Stimulated activated CD8-positive, alpha-beta memory T cell treated with anti-CD3 and anti-CD28 coated beads, Interleukin-2, amount 100 ng/mL, for 1 hour (primary cell): ENCODE measurements at regions not wholly inside any gene's neighbourhood (a gene's known extent, or its start where the extent isn't known, plus 50 kb on each side); places are given as distances from the start of the nearest gene placed in this dataset.

Experiments used
- DNase-seq, 2 donors: peaks; one replicate each; pipeline ENCODE4 v3.0.0-alpha.2; 2020; ENCODE audit warnings: low read depth in 2 of 2

DNA sequence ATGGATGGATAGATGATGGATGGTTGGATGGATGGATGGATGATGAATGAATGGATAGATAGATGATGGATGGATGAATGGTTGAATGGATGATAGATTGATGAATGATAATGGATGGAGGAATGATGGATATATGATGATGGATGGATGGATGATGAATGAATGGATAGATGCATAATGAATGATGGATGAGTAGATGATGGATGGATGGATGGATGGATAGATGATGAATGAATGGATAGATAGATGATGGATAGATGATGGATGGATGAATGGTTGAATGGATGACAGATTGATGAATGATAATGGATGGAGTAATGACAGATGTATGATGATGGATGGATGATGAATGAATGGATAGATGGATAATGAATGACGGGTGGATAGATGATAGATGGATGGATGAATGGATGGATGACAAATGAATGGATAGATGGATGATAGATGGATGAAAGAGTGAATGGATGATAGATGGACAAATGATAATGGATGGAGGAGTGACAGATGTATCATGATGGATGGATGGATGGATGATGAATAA is 1466.5 kb downstream of the BRD1 start:
- DNase-seq = no peak

DNA sequence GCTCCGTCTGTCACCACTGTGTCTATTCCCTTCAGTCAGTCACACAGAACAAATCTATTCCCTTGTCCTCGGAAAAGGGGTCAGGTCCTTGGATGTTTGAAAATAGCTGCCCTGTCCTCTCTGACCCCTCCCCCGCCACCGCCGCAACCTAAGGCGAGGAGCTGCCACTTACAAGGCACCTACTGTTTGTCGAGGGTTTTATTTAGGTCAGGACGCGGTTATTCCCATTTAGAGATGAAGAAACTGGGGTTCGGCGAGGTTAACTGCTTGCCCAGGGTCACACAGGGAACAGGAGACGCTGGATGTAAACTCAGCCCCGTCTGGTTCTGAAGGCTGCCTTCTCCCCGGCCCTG is 1468.1 kb downstream of the BRD1 start:
- no peak for DNase-seq

GRCh38 chr22:48358886-48359612 is 1468.6 kb downstream of the BRD1 start:
- no peak for DNase-seq

DNA sequence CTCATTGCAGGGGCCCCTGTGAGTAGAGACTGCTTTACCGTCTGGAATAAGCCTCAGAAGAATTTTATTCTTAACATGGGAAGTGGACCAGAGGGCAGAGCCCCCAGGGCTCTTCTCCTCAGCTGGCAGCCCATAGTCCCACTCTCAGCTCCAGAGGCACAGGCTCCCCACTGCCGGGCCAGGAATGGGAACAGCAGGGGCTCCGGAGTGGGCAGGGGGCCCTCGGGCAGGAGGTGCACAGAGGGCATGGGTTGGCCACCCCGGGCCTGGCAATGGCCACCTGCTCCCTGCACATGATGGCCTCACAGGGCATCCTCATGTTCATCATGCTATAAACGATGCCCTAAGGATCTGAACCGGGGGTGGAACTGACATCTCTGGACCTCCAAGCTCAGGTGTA is 1469.7 kb downstream of the BRD1 start:
- no peak for DNase-seq

DNA sequence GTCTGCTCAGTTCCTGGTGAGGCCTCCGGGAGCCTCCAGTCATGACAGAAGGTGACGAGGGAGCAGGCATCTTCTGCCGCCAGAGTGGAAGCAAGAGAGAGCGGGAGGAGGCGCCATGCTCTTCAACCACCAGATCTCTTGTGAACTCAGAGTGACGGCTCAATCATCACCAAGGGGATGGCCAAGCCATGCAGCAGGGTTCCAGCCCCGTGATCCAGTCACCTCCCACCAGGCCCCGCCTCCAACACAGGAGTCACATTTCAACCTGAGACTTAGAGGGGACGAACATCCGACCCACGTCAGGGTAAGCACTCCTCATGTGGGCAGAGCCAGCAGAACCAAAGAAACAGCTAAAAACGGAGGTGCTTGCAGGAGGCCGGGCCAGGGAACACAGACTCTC is 1470.5 kb downstream of the BRD1 start:
- DNase-seq = no peak

GRCh38 chr22:48356731-48357130 is 1470.9 kb downstream of the BRD1 start:
- no peak for DNase-seq

GRCh38 chr22:48354096-48354495 is 1473.6 kb downstream of the BRD1 start:
- DNase-seq = no peak

DNA sequence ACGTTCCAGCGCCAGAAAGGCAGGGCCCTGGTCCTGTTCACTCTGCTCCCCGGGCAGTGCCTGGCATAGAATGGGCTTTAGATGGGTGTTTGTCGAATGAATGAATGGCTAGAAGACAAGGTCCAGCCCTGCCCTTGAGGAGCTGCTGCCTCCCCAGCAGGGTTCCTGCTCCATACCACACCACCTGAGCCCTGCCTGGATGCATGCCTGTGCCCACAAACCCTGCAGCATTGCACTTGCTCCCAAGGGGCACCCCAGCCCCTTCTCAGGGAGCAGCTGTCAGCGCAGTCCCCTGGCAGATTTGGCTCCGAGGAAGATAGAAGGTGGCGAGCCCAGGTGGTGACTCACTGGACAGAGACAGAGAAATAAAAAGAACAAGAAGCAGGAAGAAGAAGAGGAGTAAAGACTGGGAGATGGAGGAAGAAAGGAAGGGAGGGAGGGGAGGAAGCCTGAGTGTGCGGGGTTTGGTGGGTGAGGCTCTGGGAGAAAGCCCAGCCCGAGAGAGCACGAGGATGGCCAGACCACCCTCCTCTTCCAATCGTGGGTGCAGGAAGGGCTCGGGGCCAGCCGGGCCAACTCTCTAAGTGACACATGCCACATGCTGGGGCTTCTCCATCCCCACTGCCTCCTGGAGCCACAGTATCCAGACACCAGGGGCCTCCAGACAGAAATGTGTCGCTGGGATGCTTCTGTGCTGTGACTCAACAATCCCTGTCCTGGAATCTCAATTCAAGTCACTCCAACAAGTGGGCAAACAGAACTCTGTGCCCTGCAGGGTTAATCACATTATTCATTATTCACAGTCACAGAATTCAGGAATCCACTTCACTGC is 1474.3 kb downstream of the BRD1 start:
- DNase-seq = no peak

GRCh38 chr22:48352086-48352911 is 1475.4 kb downstream of the BRD1 start:
- DNase-seq = no peak

GRCh38 chr22:48351376-48352085 is 1476.1 kb downstream of the BRD1 start:
- no peak for DNase-seq

DNA sequence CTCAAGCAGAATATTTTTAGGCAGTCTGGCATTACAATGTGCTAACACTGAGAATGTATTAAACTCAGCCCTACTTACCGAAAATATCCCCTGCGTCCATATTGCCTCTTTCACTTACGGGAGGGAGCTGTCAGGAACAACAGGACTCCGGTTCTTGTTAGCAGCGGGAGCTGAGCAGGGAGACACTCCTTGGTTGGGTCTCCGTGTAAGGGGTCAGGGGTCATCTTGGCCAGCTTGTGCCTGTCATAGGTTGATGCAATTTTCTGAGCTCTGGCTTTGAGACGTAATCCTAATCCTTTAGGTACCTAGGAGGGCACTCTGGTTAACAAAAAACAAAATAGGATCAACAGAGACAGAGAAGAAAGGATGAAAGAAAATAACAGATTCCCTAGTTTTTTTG is 1477.2 kb downstream of the BRD1 start:
- no peak for DNase-seq

DNA sequence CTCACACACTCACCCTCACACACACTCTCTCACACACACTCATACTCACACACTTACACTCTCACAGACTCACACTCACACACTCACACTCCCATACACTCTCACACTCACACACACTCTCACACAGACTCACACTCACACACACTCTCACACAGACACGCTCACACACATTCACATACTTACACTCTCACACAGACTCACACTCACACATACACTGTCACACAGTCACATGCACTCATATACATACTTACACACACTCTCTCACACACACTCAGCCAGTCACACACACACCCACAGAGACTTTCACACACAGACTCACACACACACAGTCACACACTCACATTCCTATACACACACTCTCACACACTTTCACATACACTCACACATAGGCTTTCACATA is 1478.8 kb downstream of the BRD1 start:
- DNase-seq = no peak

- no peak for DNase-seq
These were observed 1480.4 kb downstream of the BRD1 start for GRCh38 chr22:48347311-48347710.

DNA sequence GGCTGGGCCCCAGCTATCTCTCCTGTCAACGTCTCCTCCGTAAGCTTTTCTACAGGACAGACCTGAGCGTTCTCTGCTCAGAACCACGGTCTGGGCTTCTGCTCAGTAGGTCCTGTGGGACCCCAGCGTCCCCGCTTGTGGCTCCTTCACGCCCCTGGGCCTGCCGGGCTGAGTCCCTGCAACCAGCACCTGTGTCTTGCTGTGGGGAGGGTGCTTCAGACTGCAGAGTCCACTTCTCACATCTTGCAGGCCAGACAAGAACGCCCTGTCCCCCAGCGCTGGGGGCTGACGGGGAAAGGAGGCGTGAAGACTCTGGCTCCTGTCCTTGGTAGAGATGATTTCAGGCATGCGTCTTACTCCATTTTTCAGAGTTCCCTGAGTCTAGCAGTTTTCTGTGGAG is 1480.8 kb downstream of the BRD1 start:
- DNase-seq = no peak

- DNase-seq = no peak
These were observed 1481.4 kb downstream of the BRD1 start for GRCh38 chr22:48346311-48346710.

DNA sequence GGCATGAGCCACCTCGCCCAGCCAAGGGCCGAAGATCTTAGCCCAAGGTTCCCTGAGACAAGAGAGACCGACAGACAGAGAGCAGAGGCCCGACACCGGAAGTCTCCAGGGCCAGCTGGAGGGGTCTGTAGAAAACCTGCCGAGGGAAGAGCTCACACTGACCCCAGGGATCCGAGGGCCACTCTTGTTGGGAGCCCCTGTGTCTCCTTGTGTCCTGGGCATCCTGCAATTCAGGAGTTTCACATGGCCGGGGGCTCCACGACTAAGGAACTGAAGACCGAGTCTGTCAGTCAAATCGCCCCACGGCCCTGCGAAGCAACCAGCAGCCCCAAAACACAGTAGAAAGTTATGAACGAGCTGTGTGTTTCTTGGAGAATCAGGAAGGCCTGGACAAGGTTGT is 1482.0 kb downstream of the BRD1 start:
- no peak for DNase-seq

DNA sequence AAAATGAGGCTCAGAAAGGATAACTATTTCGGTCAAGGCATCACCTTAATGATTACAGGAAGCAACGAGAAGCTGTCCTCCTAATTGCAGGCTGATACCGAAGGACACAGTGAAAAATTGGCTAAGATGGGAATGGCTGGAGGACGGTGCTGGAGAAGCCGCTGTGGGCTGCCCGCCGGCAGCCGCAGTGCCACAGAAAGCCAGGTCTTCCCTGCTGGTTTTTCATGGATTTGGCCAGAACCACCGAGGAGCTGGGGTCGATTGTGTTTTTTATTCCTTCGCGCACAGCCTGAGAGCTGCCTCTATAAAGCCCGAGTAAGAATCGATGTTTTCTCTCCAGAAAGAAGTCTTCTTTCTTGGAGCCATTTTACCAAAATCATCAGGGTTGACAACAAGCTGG is 1484.2 kb downstream of the BRD1 start:
- DNase-seq = no peak

DNA sequence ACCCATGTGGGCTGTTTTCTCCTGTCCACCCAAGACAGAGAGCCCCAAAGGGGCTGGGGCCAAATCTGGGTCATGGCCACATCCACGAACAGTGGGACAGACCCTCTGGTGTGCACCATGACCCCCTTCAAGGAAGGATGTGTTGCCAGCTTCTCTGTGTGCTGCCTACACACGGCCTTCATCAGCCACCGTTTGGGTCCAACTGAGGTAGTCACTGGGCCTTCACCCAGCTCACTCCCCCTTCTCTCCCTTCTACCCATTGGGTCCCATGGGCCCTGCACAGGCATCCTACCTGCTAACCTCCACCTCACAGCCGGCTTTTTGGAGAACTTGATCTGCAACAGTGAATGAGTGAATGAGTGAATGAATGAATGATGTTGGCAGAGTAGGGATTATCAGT is 1484.9 kb downstream of the BRD1 start:
- DNase-seq = no peak

GRCh38 chr22:48342016-48342415 is 1485.7 kb downstream of the BRD1 start:
- no peak for DNase-seq

- DNase-seq = no peak
These were observed 1486.7 kb downstream of the BRD1 start for GRCh38 chr22:48340727-48341709.
